Keratinocyte (primary cell): ENCODE measurements at regions not wholly inside any gene's neighbourhood (a gene's known extent, or its start where the extent isn't known, plus 50 kb on each side); places are given as distances from the start of the nearest gene placed in this dataset.

ENCODE experiments used
- EZH2 ChIP-seq: IDR thresholded peaks from one replicate; pipeline ENCODE4 v1.6.1; 2012; ENCODE audit warnings: inconsistent platforms, mild to moderate bottlenecking, low read length, moderate library complexity
- TF ChIP-seq, protein P1 (sequence below), 3 experiments: IDR thresholded peaks in 1 of 3; conservative IDR thresholded peaks in 1 of 3; optimal IDR thresholded peaks in 1 of 3; 2 replicates in 2 of 3; 3 replicates in 1 of 3; pipeline versions ENCODE3 to v1.5.1; 2011; ENCODE audit warnings: low read length in 3 of 3, mild to moderate bottlenecking in 3 of 3, moderate library complexity in 2 of 3, control low read depth in 1 of 3, inconsistent platforms in 1 of 3; ENCODE audit not compliant: insufficient read depth in 2 of 3; ENCODE audit errors: extremely low read depth in 1 of 3

DNA sequence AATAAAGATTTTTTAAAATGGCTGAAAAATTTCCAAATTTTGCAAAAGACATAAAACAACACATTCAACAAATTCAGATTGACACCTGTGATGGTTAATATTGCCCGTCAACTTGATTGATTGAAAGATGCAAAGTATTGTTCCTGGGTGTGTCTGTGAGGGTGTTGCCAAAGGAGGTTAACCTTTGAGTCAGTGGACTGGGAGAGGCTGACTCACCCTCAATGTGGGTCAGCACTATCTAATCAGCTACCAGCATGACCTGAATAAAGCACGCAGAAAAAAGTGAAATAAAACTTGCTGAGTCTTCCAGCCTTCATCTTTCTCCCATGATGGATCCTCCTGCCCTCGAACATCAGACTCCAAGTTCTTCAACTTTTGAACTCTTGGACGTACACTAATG, 868.0 kb upstream of the CTNND2 start:
- TF ChIP-seq, protein P1, sequence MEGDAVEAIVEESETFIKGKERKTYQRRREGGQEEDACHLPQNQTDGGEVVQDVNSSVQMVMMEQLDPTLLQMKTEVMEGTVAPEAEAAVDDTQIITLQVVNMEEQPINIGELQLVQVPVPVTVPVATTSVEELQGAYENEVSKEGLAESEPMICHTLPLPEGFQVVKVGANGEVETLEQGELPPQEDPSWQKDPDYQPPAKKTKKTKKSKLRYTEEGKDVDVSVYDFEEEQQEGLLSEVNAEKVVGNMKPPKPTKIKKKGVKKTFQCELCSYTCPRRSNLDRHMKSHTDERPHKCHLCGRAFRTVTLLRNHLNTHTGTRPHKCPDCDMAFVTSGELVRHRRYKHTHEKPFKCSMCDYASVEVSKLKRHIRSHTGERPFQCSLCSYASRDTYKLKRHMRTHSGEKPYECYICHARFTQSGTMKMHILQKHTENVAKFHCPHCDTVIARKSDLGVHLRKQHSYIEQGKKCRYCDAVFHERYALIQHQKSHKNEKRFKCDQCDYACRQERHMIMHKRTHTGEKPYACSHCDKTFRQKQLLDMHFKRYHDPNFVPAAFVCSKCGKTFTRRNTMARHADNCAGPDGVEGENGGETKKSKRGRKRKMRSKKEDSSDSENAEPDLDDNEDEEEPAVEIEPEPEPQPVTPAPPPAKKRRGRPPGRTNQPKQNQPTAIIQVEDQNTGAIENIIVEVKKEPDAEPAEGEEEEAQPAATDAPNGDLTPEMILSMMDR (optimal IDR thresholded peaks at IDR 0.05 in 1 of 3, IDR thresholded peaks at IDR 0.05 in 1 of 3, conservative IDR thresholded peaks at IDR 0.05 in 1 of 3; ENCODE audit: extremely low read depth in 1 of 3, insufficient read depth in 2 of 3, low read length in 3 of 3), result no peak
- no peak for TF ChIP-seq EZH2
